Activated T-cell treated with anti-CD3 and anti-CD28 coated beads, Interleukin-2, amount 50 U/mL, for 4 hours (primary cell): ENCODE measurements at regions not wholly inside any gene's neighbourhood (a gene's known extent, or its start where the extent isn't known, plus 50 kb on each side); places are given as distances from the start of the nearest gene placed in this dataset.

ENCODE experiments used
- ATAC-seq, 2 donors: fragments of 200-7000 bp; cut with Tn5 transposase; one replicate each; pipeline ENCODE4 v1.10.0; 2021
- DNase-seq: peaks from one replicate; pipeline ENCODE4 v3.0.0-alpha.2; 2020
- H3K27me3 Mint-ChIP-seq: one replicate; pipeline ENCODE4 v1.8.0; 2021; ENCODE audit warnings: low read depth, mixed read lengths
- H3K36me3 Mint-ChIP-seq: one replicate; pipeline ENCODE4 v1.8.0; 2022; ENCODE audit warnings: mixed read lengths; ENCODE audit not compliant: insufficient read depth
- H3K4me1 Mint-ChIP-seq: one replicate; pipeline ENCODE4 v1.8.0; 2021; ENCODE audit warnings: low read depth, mixed read lengths
- H3K4me3 Mint-ChIP-seq: one replicate; pipeline ENCODE4 v1.8.0; 2021; ENCODE audit warnings: mild to moderate bottlenecking, moderate library complexity, mixed read lengths
- H3K9me3 Mint-ChIP-seq: one replicate; pipeline ENCODE4 v1.8.0; 2021; ENCODE audit warnings: mixed read lengths

DNA sequence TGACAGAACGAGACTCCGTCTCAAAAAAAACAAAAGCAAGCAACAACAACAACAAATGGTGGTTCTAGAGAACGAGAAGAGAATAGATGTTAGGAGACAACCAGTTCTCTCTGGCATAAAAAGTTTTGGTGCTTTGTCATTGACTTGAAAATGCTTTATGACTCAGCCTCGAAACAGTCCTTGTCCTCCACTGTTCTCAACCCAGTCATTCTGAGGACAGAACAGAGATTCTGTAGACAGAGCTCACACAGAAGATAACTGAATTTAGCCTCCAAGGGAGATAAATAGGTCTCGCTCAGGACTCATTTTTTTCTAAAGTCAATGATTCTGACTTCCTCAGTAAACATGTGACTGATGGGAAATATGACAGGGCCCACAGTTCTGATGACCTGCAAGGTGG lies 76.0 kb upstream of the FSTL4 start:
- H3K4me3 Mint-ChIP-seq: no peak overlapping the region
- no peaks in the 10 kb centered on the region for H3K36me3 Mint-ChIP-seq
- no peaks in the 10 kb centered on the region for H3K9me3 Mint-ChIP-seq
- DNase-seq: no peak
- no peaks in the 10 kb centered on the region for H3K4me1 Mint-ChIP-seq
- ATAC-seq: peak; percentile 30 to 50
- H3K27me3 Mint-ChIP-seq: peaks cover 26% of the 10 kb centered on the region

DNA sequence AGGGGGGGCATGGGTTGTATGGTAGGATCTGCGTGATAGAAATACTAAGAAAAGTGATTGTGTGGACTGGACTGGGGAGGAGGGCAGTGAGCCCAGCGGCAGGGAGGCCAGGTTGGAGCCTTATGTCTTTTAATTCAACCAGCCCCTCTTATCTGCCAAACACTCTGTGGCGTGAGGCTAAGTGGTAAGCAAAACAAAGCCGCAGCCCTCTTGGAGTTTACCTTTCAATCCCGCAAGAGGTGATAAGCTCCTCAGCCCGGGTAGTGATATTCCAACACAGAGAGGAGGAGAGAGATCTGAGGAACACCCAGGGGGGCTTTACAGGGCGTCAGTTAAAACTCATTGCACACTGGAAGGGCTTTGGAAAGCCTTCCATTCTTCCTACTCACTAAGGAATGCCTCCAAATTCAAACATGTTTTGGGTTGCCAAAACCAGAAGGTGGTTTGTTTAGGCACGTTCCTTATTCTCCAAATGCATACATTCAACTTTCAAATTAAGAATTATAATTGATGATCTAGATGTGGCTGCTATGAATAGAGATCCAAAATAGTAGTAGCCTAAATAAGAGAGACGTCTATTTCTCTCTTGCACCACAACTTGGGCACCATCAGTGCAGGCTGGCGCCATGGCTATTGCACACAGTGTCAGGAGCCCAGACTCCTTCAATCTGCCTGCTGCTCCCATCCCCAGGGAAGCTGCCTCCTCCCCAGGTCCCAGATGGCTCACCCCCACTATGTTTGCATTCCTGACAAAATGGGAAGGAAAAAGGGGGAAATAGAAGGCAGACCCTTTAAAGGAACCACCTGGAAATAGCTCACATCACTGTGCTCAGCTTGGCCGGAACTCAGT lies 75.1 kb upstream of the FSTL4 start:
- ATAC-seq (no peak), DNase-seq (no peak)
- Mint-ChIP-seq H3K36me3 (no peaks in the 10 kb centered on the region), H3K4me1 (no peaks in the 10 kb centered on the region), H3K4me3 (no peak overlapping the region), H3K9me3 (no peaks in the 10 kb centered on the region), H3K27me3 (peaks cover 26% of the 10 kb centered on the region)

DNA sequence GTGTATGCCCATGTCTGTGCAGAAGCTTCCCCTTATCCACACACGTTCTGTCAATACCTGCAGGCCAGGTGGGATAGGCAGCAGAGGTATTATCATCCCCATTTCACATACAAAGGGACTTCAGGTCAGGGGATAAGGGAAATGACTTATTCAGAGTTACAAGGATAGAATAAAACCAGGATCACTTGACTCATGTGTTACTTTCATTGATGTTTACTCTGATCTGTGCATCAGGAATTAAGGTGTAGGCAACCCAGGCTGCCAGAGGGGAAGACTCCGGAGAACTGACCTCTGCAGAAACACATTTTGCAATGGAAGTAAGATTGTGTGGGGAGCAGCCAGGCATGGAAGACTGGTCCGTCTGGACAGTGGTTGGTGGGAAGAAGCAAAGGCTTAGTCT lies 74.2 kb upstream of the FSTL4 start:
- Mint-ChIP-seq H3K27me3 (peaks cover 26% of the 10 kb centered on the region), H3K9me3 (no peaks in the 10 kb centered on the region), H3K4me1 (no peaks in the 10 kb centered on the region), H3K36me3 (no peaks in the 10 kb centered on the region), H3K4me3 (no peak overlapping the region)
- DNase-seq (no peak), ATAC-seq (no peak)

DNA sequence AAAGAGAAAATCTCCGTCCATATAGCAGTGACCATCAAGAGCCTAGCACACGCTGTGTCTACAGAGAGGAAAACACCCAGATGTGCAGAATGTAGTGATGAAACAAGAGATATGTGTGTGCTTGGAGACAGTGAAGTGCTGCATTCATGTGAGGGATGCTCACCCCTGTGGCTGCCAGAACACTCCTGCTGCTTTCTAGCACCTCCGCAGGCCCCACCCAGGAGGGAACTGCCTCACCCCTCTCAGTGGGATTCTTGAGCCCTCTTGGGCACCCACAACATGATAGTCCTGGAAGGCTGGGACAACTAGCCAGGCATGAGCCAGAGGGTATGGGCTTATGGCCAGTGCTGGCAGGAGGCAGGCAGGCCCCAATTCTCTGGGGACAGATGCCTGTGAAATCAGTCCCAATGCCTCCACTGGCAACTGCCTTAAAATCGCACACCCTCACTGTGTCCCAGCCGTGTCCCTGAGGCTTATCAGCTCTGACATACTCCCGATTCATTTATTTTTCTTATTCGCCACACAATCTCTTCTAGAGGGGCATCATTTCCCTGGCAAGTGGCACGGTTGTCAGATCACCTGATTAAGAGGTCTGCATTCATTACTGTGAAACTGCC lies 73.2 kb upstream of the FSTL4 start:
- ATAC-seq: no peak
- no peak for DNase-seq
- Mint-ChIP-seq H3K27me3 (peaks cover 23% of the 10 kb centered on the region), H3K4me1 (no peaks in the 10 kb centered on the region), H3K4me3 (no peak overlapping the region), H3K36me3 (no peaks in the 10 kb centered on the region), H3K9me3 (no peaks in the 10 kb centered on the region)

DNA sequence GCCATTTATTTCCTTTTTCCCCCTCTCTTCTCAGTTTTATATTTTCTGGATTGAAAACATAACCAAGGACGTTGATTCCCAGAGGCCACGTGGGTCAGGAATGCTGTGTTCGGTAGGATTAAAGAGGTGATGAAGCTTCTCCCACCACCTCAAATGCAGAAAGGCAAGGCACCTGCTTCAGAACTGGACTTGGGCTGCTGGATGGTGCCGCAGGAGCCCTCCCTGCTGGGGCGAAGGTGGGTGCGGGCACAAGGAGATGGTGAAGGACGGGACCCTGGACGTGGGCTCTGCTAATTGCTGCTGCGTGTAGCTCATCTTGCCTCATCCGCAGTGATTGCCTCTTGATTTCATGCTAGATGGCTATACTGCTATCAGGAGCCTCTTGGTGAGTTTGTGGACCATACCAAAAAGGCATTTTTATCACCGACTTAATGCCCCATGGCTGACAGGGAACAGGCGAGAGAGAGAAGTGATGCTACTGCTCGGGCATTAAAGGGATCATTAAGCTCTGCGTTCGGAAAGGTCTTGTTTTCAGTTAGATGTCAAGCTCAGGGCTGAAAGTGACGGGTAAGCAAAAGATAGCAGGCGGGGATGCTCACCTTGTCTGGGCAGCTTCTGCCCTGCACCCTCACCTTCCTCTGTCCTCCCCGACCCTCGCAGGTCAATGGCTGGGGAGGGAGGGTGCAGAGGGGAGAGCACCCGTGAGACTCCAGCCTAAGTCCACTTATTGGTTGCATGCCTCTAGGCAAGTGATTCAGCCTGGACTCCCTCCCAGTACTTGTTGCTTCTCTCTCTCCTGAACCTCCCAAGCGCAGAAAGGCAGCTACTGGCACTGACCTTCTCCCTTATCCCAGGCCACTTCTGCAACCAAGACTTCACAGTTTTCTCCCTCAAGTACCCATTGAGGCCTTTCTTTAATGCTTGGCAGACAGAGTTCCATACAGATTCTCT lies 71.6 kb upstream of the FSTL4 start:
- Mint-ChIP-seq H3K27me3 (peaks cover 12% of the 10 kb centered on the region), H3K36me3 (no peaks in the 10 kb centered on the region), H3K4me1 (no peaks in the 10 kb centered on the region), H3K4me3 (no peak overlapping the region), H3K9me3 (no peaks in the 10 kb centered on the region)
- no peak for DNase-seq
- ATAC-seq: no peak

DNA sequence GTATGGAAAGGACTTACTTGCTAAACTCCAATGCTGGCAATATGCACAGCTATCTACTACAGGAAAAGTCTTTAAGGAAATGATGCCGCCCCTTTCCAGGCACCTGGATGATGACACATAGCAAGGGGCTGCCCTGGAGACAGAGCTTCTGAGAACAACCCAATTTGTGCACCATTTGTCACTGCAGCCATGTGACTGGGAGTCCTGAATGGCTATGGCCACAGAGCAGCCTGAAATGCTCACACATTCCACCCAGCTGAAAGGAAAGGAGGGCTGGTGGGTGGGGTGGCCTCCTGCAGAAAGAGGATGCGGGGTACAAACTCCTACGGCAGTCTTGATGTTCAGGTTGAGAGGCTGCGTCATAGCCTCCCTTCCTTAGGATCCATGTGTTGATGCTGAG lies 70.1 kb upstream of the FSTL4 start:
- Mint-ChIP-seq H3K4me1 (no peaks in the 10 kb centered on the region), H3K4me3 (no peak overlapping the region), H3K27me3 (peaks cover 9% of the 10 kb centered on the region), H3K9me3 (no peaks in the 10 kb centered on the region), H3K36me3 (no peaks in the 10 kb centered on the region)
- DNase-seq: no peak
- no peak for ATAC-seq

DNA sequence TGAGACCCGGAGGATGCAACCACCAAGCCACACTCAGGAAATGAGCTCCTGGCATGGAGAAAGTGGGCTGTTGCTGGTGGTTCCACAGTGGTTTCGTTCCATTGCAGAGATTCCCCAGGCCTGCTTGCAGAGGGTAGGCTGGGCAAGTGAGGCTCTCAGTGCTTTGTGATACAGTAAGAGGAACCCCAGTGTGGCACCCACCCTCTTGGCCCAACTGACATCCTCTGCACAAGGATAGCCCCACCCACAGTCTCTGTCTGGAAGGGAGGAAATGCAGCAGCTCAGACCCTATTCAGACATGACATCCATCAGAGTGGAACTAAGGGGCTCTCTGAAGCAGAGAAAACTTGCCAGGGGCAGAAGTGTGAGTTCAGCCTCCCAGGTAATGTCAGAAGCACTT lies 69.6 kb upstream of the FSTL4 start:
- ATAC-seq: no peak
- no peaks in the 10 kb centered on the region for H3K9me3 Mint-ChIP-seq
- DNase-seq: no peak

DNA sequence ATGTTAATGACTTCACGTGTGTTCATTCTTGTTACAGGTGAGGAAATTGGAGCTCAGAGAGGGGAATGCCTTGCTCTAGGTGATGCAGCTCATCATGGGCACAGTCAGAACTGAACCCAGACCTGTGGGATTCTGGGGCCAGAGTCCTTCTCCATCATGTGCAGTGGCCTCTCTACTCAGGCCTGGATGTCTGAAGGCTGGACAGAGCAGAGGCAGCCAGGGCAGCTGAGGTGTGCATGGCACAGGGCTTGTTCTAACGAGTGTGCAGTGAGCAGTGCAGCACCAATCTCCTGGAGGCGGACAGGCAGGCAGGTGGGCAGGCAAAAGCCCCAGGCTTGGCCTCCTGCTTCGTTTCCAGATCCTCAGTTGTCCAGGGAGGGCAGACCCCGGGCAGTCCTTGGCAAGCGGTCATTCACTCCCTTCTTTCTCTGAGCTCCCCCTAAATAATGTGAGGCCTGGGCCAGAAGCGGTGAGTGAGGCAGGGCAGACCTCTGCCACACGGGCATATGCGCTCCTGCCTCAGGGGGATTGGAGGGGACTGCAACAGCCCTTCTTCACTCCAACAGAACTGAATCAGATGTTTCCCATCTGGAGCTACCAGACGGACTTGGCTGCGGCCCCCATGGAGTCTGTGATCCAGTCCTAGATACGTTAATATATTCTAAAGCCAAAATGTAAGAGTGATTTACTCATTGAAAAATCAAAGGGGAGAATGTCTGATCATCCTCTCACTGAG lies 68.7 kb upstream of the FSTL4 start:
- DNase-seq: no peak
- H3K27me3 Mint-ChIP-seq: no peaks in the 10 kb centered on the region
- H3K36me3 Mint-ChIP-seq: no peaks in the 10 kb centered on the region
- H3K4me3 Mint-ChIP-seq: no peak overlapping the region
- ATAC-seq: peak in 1 of 2 donors; percentile 23
- H3K9me3 Mint-ChIP-seq: no peaks in the 10 kb centered on the region
- H3K4me1 Mint-ChIP-seq: no peaks in the 10 kb centered on the region

More for the DNA sequence above, 69.6 kb upstream of the FSTL4 start:
- H3K36me3 Mint-ChIP-seq: no peaks in the 10 kb centered on the region
- peaks cover 5% of the 10 kb centered on the region for H3K27me3 Mint-ChIP-seq
- H3K4me3 Mint-ChIP-seq: no peak overlapping the region
- no peaks in the 10 kb centered on the region for H3K4me1 Mint-ChIP-seq

DNA sequence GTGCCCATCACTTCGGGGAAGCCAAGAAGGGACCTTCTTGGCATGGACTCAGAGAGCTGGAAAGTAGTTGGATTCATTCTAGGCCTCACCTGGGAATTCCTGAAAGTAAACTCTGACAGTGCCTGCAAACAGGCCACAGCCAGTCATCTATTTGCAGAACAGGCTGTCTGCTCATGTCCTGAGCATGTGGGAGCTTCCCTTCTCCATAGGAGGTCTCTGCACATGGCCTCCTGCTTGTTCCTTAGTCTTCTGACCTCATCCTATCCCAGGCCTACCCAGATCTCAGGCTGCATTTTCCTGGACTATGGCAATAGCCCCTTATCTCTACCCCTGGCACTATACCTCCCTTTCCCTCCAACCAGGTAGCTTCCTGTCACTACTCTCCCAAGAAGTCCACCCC lies 67.2 kb upstream of the FSTL4 start:
- H3K9me3 Mint-ChIP-seq: no peaks in the 10 kb centered on the region
- DNase-seq (no peak), ATAC-seq (no peak)
- H3K4me1 Mint-ChIP-seq: no peaks in the 10 kb centered on the region
- H3K27me3 Mint-ChIP-seq: peaks cover 4% of the 10 kb centered on the region
- no peak overlapping the region for H3K4me3 Mint-ChIP-seq
- H3K36me3 Mint-ChIP-seq: no peaks in the 10 kb centered on the region

DNA sequence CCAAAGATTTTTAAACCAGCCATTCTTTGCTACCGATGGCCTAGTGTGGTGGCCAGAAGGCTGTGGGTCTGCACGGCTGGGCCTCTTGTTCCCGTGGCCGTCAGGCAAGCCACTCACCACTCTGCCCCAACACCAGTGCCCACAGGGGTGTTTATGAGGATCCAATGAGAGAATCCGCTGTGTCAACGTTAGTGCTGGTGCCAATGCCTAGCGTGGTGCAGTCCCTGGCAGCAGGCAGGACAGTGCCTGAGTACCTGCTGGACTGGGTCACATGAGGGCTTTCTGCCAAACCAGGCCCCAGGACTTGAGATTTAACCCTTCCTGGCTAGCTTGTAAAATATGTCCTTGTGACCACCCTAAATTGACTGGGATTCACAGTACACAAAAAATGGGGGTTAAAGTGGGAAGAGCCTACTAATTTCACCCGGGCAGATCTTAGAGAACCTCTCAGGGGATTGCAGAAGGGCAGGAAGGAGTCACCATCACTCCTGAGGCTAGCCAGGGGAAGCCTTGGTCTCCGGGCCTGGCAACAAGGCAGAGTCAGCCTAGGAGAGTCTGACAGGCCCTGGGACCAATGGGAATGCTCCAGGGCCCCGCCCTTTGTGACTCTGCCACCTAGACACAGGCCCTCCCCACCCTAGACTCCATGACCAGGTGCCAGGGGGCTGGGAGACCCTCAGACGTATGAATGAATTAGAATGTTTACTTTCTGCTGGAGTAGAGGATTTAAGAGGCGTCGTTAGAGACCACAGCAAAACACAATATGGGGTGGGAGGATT lies 63.2 kb upstream of the FSTL4 start:
- peaks cover 13% of the 10 kb centered on the region for H3K27me3 Mint-ChIP-seq
- no peaks in the 10 kb centered on the region for H3K4me1 Mint-ChIP-seq
- no peaks in the 10 kb centered on the region for H3K36me3 Mint-ChIP-seq
- no peak overlapping the region for H3K4me3 Mint-ChIP-seq
- DNase-seq (no peak), ATAC-seq (no peak)
- no peaks in the 10 kb centered on the region for H3K9me3 Mint-ChIP-seq

DNA sequence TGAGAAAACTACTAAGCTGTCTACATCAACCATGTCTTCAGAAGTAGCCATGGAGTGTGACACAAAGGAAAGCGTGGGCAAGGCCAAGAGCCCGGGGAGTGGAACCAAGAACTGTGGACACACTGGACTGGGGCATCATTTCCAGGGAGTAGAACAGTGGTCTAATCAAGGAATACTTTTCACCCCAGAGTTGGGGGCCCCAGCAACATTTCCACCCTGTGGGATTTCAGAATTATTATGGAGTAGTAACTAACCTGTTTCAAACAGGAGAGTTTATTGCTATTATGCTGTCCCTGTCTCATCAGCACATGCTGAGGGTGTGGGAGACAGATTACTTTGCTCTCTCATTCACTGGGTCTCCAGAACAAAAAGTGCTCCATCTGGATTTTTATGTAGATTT lies 58.0 kb upstream of the FSTL4 start:
- no peak for ATAC-seq
- no peaks in the 10 kb centered on the region for H3K9me3 Mint-ChIP-seq
- no peaks in the 10 kb centered on the region for H3K4me1 Mint-ChIP-seq
- H3K36me3 Mint-ChIP-seq: no peaks in the 10 kb centered on the region
- peaks cover 22% of the 10 kb centered on the region for H3K27me3 Mint-ChIP-seq
- no peak for DNase-seq
- H3K4me3 Mint-ChIP-seq: no peak overlapping the region

DNA sequence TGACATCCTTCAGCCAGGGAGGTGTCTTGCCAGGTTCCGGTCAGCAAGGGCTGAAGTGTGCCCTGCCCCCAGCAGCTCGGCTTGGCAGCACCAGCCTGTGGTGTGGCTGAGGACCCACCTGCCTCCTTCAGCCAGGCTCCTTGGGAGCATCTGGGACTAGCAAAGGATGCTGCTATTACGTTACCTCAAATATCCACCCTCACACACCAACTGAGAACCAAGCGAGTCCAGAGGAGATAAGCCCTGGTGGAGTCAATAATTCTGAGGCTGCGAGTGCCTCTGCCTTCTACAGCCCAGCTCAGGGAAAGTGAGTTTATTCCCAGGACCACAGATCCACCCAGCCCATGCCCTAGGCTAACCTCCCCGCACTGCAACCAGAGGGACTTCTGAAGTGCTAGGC lies 57.1 kb upstream of the FSTL4 start:
- DNase-seq (no peak), ATAC-seq (no peak)
- Mint-ChIP-seq H3K4me1 (no peaks in the 10 kb centered on the region), H3K27me3 (peaks cover 17% of the 10 kb centered on the region), H3K9me3 (no peaks in the 10 kb centered on the region), H3K4me3 (no peak overlapping the region), H3K36me3 (no peaks in the 10 kb centered on the region)

DNA sequence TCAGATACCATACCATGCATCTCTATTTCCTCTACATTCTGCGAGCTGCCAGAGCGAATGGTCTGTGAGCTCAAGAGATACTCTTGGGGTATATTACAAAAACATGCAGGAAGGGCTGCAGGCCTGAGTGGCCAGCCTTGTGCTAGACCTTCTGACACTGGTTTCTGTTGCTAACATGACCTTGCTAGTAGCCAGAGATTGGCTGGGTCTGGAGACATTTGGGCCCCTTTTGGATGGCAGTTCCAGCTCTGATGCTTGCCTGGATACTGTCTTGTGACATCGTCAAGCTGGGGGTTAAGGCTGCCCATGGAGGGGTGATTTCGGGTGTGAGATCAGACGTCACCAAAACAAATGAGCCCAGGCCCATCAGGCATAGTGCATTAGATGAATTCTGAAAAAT lies 56.1 kb upstream of the FSTL4 start:
- H3K4me1 Mint-ChIP-seq: no peaks in the 10 kb centered on the region
- no peak for ATAC-seq
- H3K4me3 Mint-ChIP-seq: no peak overlapping the region
- H3K9me3 Mint-ChIP-seq: no peaks in the 10 kb centered on the region
- H3K27me3 Mint-ChIP-seq: peaks cover 17% of the 10 kb centered on the region
- H3K36me3 Mint-ChIP-seq: no peaks in the 10 kb centered on the region
- no peak for DNase-seq
